Gastroesophageal sphincter (tissue), 3 donors: ENCODE measurements at regions not wholly inside any gene's neighbourhood (a gene's known extent, or its start where the extent isn't known, plus 50 kb on each side); places are given as distances from the start of the nearest gene placed in this dataset.
"Not testable (repeated sequence)": the region's sequence is repeated elsewhere in the genome, so short reads cannot be mapped to it uniquely, and the experiment has no call there.

Experiments
- CTCF ChIP-seq, 4 experiments: fragments of 200-600 bp in 2 of 4; fragments of 450-650 bp in 2 of 4; sonication (generic) in 1 of 4; IDR thresholded peaks; one replicate each; pipeline ENCODE4 v1.5.1; 2017 to 2019; ENCODE audit warnings: antibody characterized with exemption in 4 of 4, mild to moderate bottlenecking in 2 of 4, moderate library complexity in 2 of 4
- POLR2A ChIP-seq, 2 donors: fragments of 450-650 bp; IDR thresholded peaks; one replicate each; pipeline ENCODE4 v1.6.1; 2017; ENCODE audit warnings: antibody characterized with exemption in 2 of 2, mild to moderate bottlenecking in 2 of 2, moderate library complexity in 1 of 2

GRCh38 chr3:170662986-170663385 lies 77.1 kb upstream of the SLC7A14 start:
- not testable (repeated sequence) for TF ChIP-seq POLR2A, CTCF (IDR thresholded peaks at IDR 0.05)
